Activated CD8-positive, alpha-beta memory T cell treated with anti-CD3 and anti-CD28 coated beads for 36 hours (primary cell): ENCODE measurements at regions not wholly inside any gene's neighbourhood (a gene's known extent, or its start where the extent isn't known, plus 50 kb on each side); places are given as distances from the start of the nearest gene placed in this dataset.

ENCODE experiments used
- CTCF ChIA-PET: fragments of 350-600 bp; sonication (Branson Sonifier 250); formaldehyde crosslinking; loops from one replicate; lab custom pipeline; 2021; ENCODE audit warnings: antibody characterized with exemption; lab: Charles Lee
- POLR2A ChIA-PET: fragments of 350-600 bp; sonication (Branson Sonifier 250); formaldehyde crosslinking; loops from one replicate; lab custom pipeline; 2021; ENCODE audit warnings: antibody characterized with exemption; lab: Charles Lee

DNA sequence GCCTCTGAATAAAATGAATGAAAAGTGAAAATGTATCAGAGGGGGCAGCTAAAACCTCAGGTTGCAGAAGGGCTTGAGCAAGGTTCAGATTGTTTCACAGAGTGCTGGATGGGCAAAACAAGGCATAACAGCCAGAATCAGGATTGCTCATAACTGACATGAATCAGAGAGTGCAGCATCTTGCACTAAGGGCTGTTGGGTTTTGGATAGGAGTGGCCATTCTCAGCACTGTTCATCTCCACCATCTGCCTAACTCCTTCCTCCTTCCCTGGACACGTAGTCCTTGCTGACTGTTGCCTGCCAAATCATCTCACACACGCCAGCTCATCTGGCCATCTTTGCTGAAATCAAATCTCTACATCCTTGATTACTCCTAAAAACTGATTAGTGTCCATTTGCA is 75.3 kb upstream of the C1QTNF7 start:
- CTCF ChIA-PET = no interaction called here
- POLR2A ChIA-PET = no interaction called here

DNA sequence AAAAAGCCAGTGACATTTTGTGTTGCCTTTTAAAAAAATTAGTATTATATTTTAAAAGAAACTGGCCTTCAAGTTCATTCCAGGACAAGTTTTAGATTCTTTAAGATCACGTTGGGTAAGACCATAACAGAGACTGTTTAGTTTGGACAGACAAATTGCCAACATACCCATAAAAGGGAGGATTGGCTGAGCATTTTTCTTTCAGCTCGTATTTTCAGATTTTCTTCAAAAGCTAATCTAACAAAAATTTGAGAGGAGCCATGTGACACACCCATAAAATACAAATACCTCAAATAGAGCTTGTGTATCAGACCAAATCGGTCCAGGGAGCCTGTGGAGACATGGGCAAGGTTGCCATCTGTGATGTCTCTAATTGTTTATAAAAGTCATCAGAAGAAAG is 74.6 kb upstream of the C1QTNF7 start:
- ChIA-PET CTCF (no interaction called here), POLR2A (no interaction called here)

DNA sequence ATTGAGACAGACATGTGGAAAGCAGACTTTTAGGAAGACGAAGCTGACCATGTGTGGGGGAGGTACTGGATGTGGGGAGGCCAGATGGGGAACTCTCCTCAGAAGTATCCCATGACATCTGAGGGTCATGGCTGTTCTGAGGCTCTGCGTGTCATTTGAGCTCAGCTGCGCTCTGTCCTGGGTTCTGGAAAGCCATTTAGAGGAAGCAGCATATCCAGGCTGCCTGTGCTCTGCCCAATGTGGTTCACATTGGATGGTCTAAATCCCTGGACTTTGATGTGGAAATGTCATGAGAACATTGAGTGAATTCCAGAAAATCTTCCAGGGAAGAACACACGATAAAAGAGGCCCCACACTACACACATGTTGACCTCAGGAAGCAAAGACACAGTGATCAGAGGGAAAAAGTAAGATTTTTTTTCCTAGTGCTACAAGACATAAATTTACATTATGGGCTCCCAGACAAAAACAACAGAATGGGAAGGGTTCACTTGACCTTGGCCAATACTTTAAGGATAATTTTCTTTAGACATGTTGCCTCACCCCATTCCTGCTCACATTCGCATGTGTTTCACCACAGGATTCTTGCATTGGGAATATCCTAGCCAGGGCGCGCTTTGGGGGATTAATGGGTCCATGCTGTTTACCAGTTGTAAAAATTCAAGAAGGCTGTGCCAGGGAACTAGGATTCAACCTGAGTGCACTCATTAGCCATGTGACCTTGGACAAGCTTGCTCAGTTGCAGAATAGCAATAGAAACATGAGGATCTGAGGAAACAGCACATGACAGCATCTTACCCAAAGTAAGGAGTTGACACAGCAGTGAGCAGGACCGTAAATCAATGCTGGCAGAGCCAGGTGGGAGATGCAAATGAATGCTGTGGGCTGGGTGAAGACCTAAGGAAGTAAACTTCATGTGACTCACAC is 73.2 kb upstream of the C1QTNF7 start:
- CTCF ChIA-PET = no interaction called here
- POLR2A ChIA-PET = no interaction called here

DNA sequence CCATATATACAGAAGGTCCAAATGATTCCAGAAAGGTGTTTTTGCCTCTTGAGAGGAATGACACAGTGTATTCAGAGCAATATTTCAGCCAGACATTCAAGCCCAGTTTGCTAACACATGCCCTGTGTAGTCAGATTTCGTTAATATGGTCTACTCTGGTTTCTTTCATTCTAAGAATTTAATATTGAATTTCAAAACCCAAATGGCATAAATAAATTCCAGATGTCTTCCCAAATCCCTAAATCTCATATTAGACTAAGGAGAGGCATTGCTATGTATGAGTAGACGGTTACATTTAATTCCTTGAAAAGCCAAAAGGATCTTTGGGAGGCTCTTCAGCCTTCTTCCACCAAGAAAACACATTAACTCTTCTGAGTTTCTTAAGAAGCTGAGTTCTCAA is 66.3 kb upstream of the C1QTNF7 start:
- POLR2A ChIA-PET = no interaction called here
- CTCF ChIA-PET = no interaction called here

DNA sequence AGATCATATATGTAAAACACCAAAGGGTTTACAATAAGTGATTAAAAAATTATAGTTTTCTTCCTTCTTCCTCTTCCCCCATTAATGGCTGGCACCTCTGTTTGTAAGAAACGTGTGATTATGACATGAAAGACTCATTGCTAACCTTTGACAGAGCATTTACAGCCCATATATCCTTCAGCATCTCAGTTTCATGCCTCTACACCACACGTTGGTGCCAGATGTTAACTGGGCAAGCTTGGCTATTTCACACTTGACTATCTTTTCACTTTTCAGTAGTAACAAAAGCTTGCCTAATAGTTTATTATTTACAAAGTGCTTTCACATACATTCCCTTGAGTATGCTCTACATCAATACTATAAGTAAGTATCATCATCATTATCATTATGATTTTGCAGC is 65.3 kb upstream of the C1QTNF7 start:
- ChIA-PET CTCF (no interaction called here), POLR2A (no interaction called here)

DNA sequence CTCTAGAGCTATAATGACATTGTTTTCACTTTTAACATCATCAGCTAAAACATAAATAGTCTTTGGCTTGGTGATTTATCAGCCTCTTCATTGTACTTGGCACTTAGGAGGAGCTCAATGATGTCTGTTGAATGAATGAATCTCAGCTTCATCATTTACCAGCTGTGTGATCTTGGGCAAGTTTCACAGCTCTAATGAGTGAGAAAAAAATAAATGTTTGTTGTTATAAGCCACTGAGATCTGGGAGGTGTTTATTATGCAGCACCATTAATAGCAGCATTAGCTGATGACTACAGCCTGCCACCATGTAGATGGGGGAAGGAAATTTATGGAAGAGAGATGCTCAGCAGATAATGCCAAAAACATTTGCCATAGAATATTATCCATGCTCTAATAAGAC is 63.6 kb upstream of the C1QTNF7 start:
- ChIA-PET POLR2A (no interaction called here), CTCF (interaction anchor here (0.9 kb wide), 1 partner anchor 17 kb away, joined by 4 read pairs; no protein-coding TSS in a partner anchor)

DNA sequence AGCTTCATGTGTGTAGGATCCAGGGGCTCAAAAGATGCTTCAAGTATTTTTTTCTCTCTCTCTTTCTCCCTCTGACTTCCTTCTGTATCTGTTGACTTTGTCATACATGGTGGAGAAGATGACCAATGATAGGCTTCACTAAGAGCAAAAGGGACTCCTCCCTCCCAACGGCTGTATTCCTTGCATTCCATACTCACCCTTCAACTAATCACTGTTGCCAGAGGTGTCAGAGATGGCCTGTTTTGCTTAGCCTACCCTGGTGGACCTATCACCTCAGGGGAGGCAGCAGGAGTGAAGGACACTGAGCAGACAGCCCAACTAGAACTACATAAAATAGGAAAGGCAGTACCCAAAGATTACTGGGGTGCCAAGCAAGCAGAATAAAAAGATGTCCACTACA is 62.2 kb upstream of the C1QTNF7 start:
- ChIA-PET POLR2A (no interaction called here), CTCF (no interaction called here)

DNA sequence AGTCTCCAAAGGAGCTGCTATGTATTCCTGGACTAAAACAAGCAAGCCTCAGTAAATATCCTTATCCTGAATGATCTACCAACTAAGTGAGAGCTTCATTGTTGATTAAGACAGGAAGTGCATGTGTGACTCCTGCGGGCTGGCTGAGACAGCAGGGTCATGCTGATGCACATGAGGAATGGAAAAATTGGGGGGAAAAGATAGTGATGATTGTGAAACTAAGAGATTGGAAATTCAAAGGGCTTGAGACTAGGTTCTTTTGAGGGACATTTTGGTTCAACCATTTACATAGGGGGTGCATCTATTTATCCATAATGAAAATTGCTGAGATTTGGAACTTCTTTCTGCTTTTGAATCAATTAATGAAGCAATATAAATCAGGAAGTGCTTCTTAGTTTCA is 61.1 kb upstream of the C1QTNF7 start:
- POLR2A ChIA-PET = no interaction called here
- CTCF ChIA-PET = no interaction called here

DNA sequence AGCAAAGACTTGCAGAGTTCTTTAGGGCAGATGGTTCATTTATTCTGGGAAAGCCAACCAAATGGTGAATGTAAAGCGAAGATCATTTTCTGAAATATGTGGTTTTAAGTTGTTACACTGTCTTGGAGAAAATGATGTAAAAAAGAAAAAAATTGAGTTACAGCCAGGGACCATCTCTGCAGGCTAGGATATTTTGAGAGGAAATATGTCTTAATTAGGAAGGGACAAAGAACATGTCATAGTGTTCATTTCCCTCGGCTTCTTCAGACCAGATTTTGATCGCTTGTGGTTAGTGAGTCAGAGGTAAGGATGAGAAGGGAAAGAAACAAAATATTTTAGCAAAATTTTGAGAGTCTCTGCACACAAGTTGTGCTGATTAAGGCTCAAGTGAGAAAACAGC is 59.0 kb upstream of the C1QTNF7 start:
- ChIA-PET POLR2A (no interaction called here), CTCF (no interaction called here)

DNA sequence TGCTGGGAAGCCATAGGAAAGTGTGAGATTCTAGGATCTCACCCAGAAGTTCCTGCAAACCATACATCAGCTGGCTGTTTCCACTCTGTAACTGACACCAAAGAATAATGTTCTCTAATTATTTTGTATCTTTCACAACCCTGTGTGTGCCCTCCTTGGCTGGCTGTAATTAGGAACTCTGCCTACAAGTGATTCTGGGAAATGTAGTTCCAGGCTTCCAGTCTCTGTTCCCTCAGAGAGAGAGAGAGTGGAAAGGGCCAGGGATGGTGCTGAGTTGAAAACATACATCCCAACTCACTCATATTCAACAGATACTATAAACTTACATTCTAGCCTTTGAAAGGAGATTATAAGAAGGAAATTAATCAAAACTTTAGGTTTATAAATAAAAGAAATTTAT is 57.5 kb upstream of the C1QTNF7 start:
- ChIA-PET CTCF (no interaction called here), POLR2A (no interaction called here)

DNA sequence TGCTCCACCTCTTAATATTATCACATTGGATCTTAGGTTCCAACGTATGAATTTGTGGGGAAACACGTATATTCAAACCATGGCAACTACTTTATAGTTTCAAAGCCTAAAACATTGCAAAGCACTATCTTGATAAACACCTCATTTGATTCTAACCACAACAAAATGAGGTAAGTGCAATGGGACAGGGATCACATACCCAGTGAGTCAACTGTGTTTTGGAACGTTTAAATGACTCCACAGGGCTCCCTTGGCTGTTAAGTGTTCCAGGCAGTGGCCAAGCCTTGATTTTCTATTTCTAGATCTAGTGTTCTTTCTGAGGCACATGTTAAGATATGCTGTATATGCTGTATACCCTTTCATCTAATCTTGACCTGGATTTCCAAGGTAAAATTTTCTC is 54.5 kb upstream of the C1QTNF7 start:
- POLR2A ChIA-PET = no interaction called here
- CTCF ChIA-PET = no interaction called here

DNA sequence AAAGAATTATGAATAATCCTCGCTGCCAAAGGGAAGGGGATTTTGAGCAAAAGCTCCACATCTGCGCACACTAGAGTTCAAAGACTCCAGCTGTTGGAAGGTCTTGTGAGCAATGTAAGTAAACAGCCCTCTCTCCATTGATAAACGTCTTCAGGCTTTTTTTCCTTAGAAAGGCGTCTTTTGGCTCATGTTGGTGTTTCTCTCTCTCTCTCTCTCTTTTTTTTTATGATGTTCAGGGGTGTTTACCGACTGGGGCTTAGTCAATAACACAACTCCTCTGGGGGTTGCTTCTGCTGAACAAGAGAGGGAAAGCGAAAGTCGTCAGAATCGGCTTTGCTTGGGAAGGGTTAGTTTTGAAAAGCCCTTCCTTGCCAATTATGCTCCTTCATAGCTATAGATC is 53.2 kb upstream of the C1QTNF7 start:
- ChIA-PET POLR2A (no interaction called here), CTCF (no interaction called here)

DNA sequence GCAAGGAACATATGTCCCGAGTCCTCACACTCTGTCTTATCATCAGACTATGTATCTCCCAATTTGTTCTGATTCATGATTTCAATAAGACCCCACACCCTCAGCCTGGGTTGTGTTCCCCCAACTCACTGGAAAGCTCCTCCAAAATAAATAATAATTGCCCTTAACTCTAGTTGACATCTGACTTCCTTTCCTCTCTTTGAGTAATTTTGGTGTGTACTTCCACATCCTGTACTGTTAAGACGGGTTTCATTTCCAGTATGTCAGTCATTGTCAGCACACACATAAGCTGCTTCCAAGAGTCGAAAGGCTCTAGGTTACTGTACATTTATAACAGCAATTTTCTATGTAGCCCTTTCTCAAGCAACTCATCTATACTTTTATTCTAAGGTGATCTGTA is 52.2 kb upstream of the C1QTNF7 start:
- POLR2A ChIA-PET = no interaction called here
- CTCF ChIA-PET = no interaction called here

DNA sequence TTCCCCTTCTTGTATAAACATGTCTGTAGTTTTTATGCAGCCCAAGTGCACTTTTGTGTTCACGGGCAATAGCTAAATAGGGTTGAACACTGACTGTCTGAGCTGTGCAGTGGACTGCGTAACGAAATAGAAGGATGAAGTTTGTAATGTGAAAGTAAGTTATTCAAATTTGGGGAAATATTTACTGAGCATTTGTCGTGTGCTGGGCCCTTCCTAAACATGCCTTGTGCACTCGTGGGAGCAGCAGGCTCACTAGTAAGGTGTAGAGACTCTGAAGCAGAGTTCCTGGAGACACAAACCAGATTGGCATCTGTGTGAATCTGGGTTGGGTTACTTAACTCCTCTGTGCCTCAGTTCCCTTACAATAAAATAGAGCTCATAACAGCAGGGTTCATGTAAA is 51.7 kb upstream of the C1QTNF7 start:
- ChIA-PET POLR2A (no interaction called here), CTCF (no interaction called here)

DNA sequence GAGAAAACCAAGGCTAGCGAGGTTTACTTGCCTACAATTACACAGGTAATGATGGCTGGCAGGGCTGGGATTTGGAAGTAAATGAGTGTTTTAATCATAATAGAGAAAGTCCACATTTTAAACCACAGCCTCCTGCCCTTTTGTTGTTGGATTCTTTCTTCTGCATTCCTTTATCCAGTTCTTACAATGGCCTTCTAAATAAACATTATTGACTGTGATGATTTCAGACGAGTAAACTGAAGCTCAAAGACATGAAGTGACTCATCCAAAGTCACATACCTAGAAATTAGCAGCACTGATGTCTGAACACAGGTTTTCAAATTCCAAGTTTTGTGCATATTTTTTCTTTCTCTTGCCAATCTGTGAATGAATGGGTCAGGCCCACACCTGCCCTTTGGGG is 51.2 kb upstream of the C1QTNF7 start:
- CTCF ChIA-PET = no interaction called here

More for the DNA sequence above, 51.2 kb upstream of the C1QTNF7 start:
- POLR2A ChIA-PET = no interaction called here
